ENCODE measurements at regions not wholly inside any gene's neighbourhood (a gene's known extent, or its start where the extent isn't known, plus 50 kb on each side); places are given as distances from the start of the nearest gene placed in this dataset.

- H4K8ac ChIP-seq (ENCODE audit: low read depth, low read length): no peak overlapping the region
- H3K9ac ChIP-seq (ENCODE audit: low read length): no peak overlapping the region
- no peak overlapping the region for H2BK12ac ChIP-seq (ENCODE audit: low read length)
- H3K27me3 ChIP-seq (ENCODE audit: insufficient read depth, low read length): no peaks in the 10 kb centered on the region
- H3K23ac ChIP-seq (ENCODE audit: low read length): no peak overlapping the region
- H2AK5ac ChIP-seq (ENCODE audit: low read length): no peak overlapping the region
- H3K79me1 ChIP-seq (ENCODE audit: low read length): no peaks in the 10 kb centered on the region
- H4K12ac ChIP-seq (ENCODE audit: low read depth, low read length): no peak overlapping the region
- H3K27ac ChIP-seq (ENCODE audit: low read depth, low read length): no peak overlapping the region
- WGBS (ENCODE audit: extremely low coverage, insufficient coverage, insufficient read length): no CpG with 5 or more reads among the region's 4 CpGs
- no peak overlapping the region for H2AFZ ChIP-seq (ENCODE audit: insufficient read depth, low read length, poor library complexity)
- no peak overlapping the region for H2BK5ac ChIP-seq (ENCODE audit: low read depth, low read length, poor library complexity)
- H3K4me2 ChIP-seq (ENCODE audit: low read length): no peak overlapping the region
- no peak overlapping the region for H3K18ac ChIP-seq (ENCODE audit: low read length)
- no peak overlapping the region for H3K4ac ChIP-seq (ENCODE audit: low read depth, low read length)
- H3K79me2 ChIP-seq (ENCODE audit: control insufficient read depth, insufficient read depth, low read length, poor library complexity): no peaks in the 10 kb centered on the region
- DNase-seq: no peak
- H3K9me3 ChIP-seq (ENCODE audit: insufficient read depth, low read depth, low read length): no peaks in the 10 kb centered on the region
- H3K4me1 ChIP-seq (ENCODE audit: control insufficient read depth in 1 of 2, insufficient read depth in 2 of 2, low read length in 2 of 2): peaks cover 0 to 2% of the 10 kb centered on the region in 2 experiments
- H2BK120ac ChIP-seq (ENCODE audit: insufficient read depth, low read length, poor library complexity): no peak overlapping the region
- no peak overlapping the region for H3K4me3 ChIP-seq (ENCODE audit: low read depth, low read length)
- H3K36me3 ChIP-seq (ENCODE audit: control insufficient read depth in 1 of 2, insufficient read depth in 2 of 2, low read length in 2 of 2): no peaks in the 10 kb centered on the region
- no peak overlapping the region for H4K91ac ChIP-seq (ENCODE audit: low read depth, low read length)
- H3K14ac ChIP-seq (ENCODE audit: low read length): no peak overlapping the region
Measured at GRCh38 chr21:20703112-20703767, 295.0 kb upstream of the NCAM2 start.

GRCh38 chr21:20720623-20721022 is 277.6 kb upstream of the NCAM2 start:
- no peaks in the 10 kb centered on the region for H3K79me2 ChIP-seq (ENCODE audit: control insufficient read depth, insufficient read depth, low read length, poor library complexity)
- no peaks in the 10 kb centered on the region for H3K79me1 ChIP-seq (ENCODE audit: low read length)
- no peaks in the 10 kb centered on the region for H3K27me3 ChIP-seq (ENCODE audit: insufficient read depth, low read length)
- no peak overlapping the region for H3K4me2 ChIP-seq (ENCODE audit: low read length)
- DNase-seq: no peak
- no peak overlapping the region for H3K27ac ChIP-seq (ENCODE audit: low read depth, low read length)
- H3K14ac ChIP-seq (ENCODE audit: low read length): no peak overlapping the region
- H4K8ac ChIP-seq (ENCODE audit: low read depth, low read length): no peak overlapping the region
- H3K18ac ChIP-seq (ENCODE audit: low read length): no peak overlapping the region
- H3K4me3 ChIP-seq (ENCODE audit: low read depth, low read length): no peak overlapping the region
- H3K4me1 ChIP-seq (ENCODE audit: control insufficient read depth in 1 of 2, insufficient read depth in 2 of 2, low read length in 2 of 2): no peaks in the 10 kb centered on the region
- no peak overlapping the region for H3K9ac ChIP-seq (ENCODE audit: low read length)
- no peak overlapping the region for H2BK120ac ChIP-seq (ENCODE audit: insufficient read depth, low read length, poor library complexity)
- WGBS (ENCODE audit: extremely low coverage, insufficient coverage, insufficient read length): no CpG with 5 or more reads among the region's 2 CpGs
- H4K91ac ChIP-seq (ENCODE audit: low read depth, low read length): no peak overlapping the region
- H2BK5ac ChIP-seq (ENCODE audit: low read depth, low read length, poor library complexity): no peak overlapping the region
- H2AFZ ChIP-seq (ENCODE audit: insufficient read depth, low read length, poor library complexity): no peak overlapping the region
- no peak overlapping the region for H3K23ac ChIP-seq (ENCODE audit: low read length)
- H2AK5ac ChIP-seq (ENCODE audit: low read length): no peak overlapping the region
- H3K4ac ChIP-seq (ENCODE audit: low read depth, low read length): no peak overlapping the region
- no peak overlapping the region for H4K12ac ChIP-seq (ENCODE audit: low read depth, low read length)
- H3K9me3 ChIP-seq (ENCODE audit: insufficient read depth, low read depth, low read length): no peaks in the 10 kb centered on the region
- no peak overlapping the region for H2BK12ac ChIP-seq (ENCODE audit: low read length)
- H3K36me3 ChIP-seq (ENCODE audit: control insufficient read depth in 1 of 2, insufficient read depth in 2 of 2, low read length in 2 of 2): no peaks in the 10 kb centered on the region

DNA sequence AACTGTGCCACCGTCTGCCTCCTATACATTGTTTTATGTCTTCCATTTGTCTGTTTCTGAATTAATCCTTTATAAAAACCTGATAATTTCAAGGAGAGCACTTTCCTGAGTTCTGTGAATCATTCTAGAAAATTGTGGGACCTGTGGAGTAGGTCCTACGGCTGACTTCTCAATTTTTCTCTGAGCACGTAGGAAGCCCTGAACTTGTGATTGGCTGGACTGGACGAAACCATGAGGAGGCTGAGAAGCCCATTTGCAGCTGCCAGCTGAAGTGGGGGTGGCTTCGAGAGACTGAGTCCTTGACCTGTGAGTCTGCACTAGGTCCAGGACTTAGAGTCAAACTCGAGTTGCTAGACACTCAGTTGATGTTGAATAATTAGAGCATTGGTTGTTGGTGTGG is 277.1 kb upstream of the NCAM2 start:
- Histone ChIP-seq H3K79me2 (ENCODE audit: control insufficient read depth, insufficient read depth, low read length, poor library complexity) (no peaks in the 10 kb centered on the region), H2BK5ac (ENCODE audit: low read depth, low read length, poor library complexity) (no peak overlapping the region), H3K9ac (ENCODE audit: low read length) (no peak overlapping the region), H2BK120ac (ENCODE audit: insufficient read depth, low read length, poor library complexity) (no peak overlapping the region), H3K79me1 (ENCODE audit: low read length) (no peaks in the 10 kb centered on the region), H3K4me1 (ENCODE audit: control insufficient read depth in 1 of 2, insufficient read depth in 2 of 2, low read length in 2 of 2) (no peaks in the 10 kb centered on the region), H2AFZ (ENCODE audit: insufficient read depth, low read length, poor library complexity) (no peak overlapping the region), H4K8ac (ENCODE audit: low read depth, low read length) (no peak overlapping the region), H3K9me3 (ENCODE audit: insufficient read depth, low read depth, low read length) (no peaks in the 10 kb centered on the region), H4K91ac (ENCODE audit: low read depth, low read length) (no peak overlapping the region), H3K23ac (ENCODE audit: low read length) (no peak overlapping the region), H3K27me3 (ENCODE audit: insufficient read depth, low read length) (no peaks in the 10 kb centered on the region), H3K14ac (ENCODE audit: low read length) (no peak overlapping the region), H2AK5ac (ENCODE audit: low read length) (no peak overlapping the region), H2BK12ac (ENCODE audit: low read length) (no peak overlapping the region), H3K18ac (ENCODE audit: low read length) (no peak overlapping the region), H3K27ac (ENCODE audit: low read depth, low read length) (no peak overlapping the region), H4K12ac (ENCODE audit: low read depth, low read length) (no peak overlapping the region), H3K36me3 (ENCODE audit: control insufficient read depth in 1 of 2, insufficient read depth in 2 of 2, low read length in 2 of 2) (no peaks in the 10 kb centered on the region), H3K4me3 (ENCODE audit: low read depth, low read length) (no peak overlapping the region), H3K4ac (ENCODE audit: low read depth, low read length) (no peak overlapping the region), H3K4me2 (ENCODE audit: low read length) (no peak overlapping the region)
- no peak for DNase-seq
- WGBS (ENCODE audit: extremely low coverage, insufficient coverage, insufficient read length): no CpG with 5 or more reads among the region's 6 CpGs

GRCh38 chr21:20728691-20729090 is 269.5 kb upstream of the NCAM2 start:
- Histone ChIP-seq H3K79me1 (ENCODE audit: low read length) (no peaks in the 10 kb centered on the region), H2BK12ac (ENCODE audit: low read length) (no peak overlapping the region), H3K27me3 (ENCODE audit: insufficient read depth, low read length) (no peaks in the 10 kb centered on the region), H3K4ac (ENCODE audit: low read depth, low read length) (no peak overlapping the region), H3K18ac (ENCODE audit: low read length) (no peak overlapping the region), H2BK5ac (ENCODE audit: low read depth, low read length, poor library complexity) (no peak overlapping the region), H3K4me3 (ENCODE audit: low read depth, low read length) (no peak overlapping the region), H3K36me3 (ENCODE audit: control insufficient read depth in 1 of 2, insufficient read depth in 2 of 2, low read length in 2 of 2) (no peaks in the 10 kb centered on the region), H3K9me3 (ENCODE audit: insufficient read depth, low read depth, low read length) (no peaks in the 10 kb centered on the region), H4K91ac (ENCODE audit: low read depth, low read length) (no peak overlapping the region), H3K4me2 (ENCODE audit: low read length) (no peak overlapping the region), H3K79me2 (ENCODE audit: control insufficient read depth, insufficient read depth, low read length, poor library complexity) (no peaks in the 10 kb centered on the region), H3K27ac (ENCODE audit: low read depth, low read length) (no peak overlapping the region), H2BK120ac (ENCODE audit: insufficient read depth, low read length, poor library complexity) (no peak overlapping the region), H4K12ac (ENCODE audit: low read depth, low read length) (no peak overlapping the region), H2AFZ (ENCODE audit: insufficient read depth, low read length, poor library complexity) (no peak overlapping the region), H3K14ac (ENCODE audit: low read length) (no peak overlapping the region), H2AK5ac (ENCODE audit: low read length) (no peak overlapping the region), H3K9ac (ENCODE audit: low read length) (no peak overlapping the region), H3K4me1 (ENCODE audit: control insufficient read depth in 1 of 2, insufficient read depth in 2 of 2, low read length in 2 of 2) (peaks cover 0 to 3% of the 10 kb centered on the region in 2 experiments), H3K23ac (ENCODE audit: low read length) (no peak overlapping the region), H4K8ac (ENCODE audit: low read depth, low read length) (no peak overlapping the region)
- DNase-seq: no peak
- no CpG with 5 or more reads among the region's 6 CpGs for WGBS (ENCODE audit: extremely low coverage, insufficient coverage, insufficient read length)
